VCaP (cell line): ENCODE measurements at regions not wholly inside any gene's neighbourhood (a gene's known extent, or its start where the extent isn't known, plus 50 kb on each side); places are given as distances from the start of the nearest gene placed in this dataset.
"Not testable (repeated sequence)": the region's sequence is repeated elsewhere in the genome, so short reads cannot be mapped to it uniquely, and the experiment has no call there.

Experiments used
- H3K27ac ChIP-seq: fragments of 450-650 bp; 2 replicates; pipeline ENCODE4 v1.5.1; 2017
- CTCF ChIP-seq: fragments of 450-650 bp; conservative IDR thresholded peaks from 2 replicates; pipeline ENCODE4 v1.5.1; 2017; ENCODE audit warnings: mild to moderate bottlenecking, moderate library complexity

GRCh38 chr6:153984811-153985210 lies 54.2 kb upstream of the OPRM1 start:
- TF ChIP-seq CTCF, result no peak
- H3K27ac ChIP-seq, result no peak overlapping the region

GRCh38 chr6:153980171-153980570 lies 58.9 kb upstream of the OPRM1 start:
- no peak overlapping the region for H3K27ac ChIP-seq

GRCh38 chr6:153978911-153979548 lies 60.0 kb upstream of the OPRM1 start:
- H3K27ac ChIP-seq, result not testable (repeated sequence)

More at GRCh38 chr6:153980171-153980570, 58.9 kb upstream of the OPRM1 start:
- no peak for TF ChIP-seq CTCF

- no peak for TF ChIP-seq CTCF
- H3K27ac ChIP-seq, result no peak overlapping the region
These were observed 61.9 kb upstream of the OPRM1 start for GRCh38 chr6:153976921-153977693.

- H3K27ac ChIP-seq, result no peak overlapping the region
- TF ChIP-seq CTCF, result no peak
These were observed 73.0 kb upstream of the OPRM1 start for GRCh38 chr6:153966001-153966400.

GRCh38 chr6:153963352-153963751 lies 75.7 kb upstream of the OPRM1 start:
- TF ChIP-seq CTCF, result no peak
- no peak overlapping the region for H3K27ac ChIP-seq

GRCh38 chr6:153962555-153962954 lies 76.5 kb upstream of the OPRM1 start:
- H3K27ac ChIP-seq, result no peak overlapping the region
- TF ChIP-seq CTCF, result no peak

GRCh38 chr6:153960741-153961140 lies 78.3 kb upstream of the OPRM1 start:
- no peak overlapping the region for H3K27ac ChIP-seq
- TF ChIP-seq CTCF, result no peak
